IPS-11a (cell line): ENCODE measurements at regions not wholly inside any gene's neighbourhood (a gene's known extent, or its start where the extent isn't known, plus 50 kb on each side); places are given as distances from the start of the nearest gene placed in this dataset.

Experiments used
- H3K4me3 ChIP-seq: one replicate; pipeline ENCODE4 v1.5.1; 2013; ENCODE audit warnings: low read depth, low read length, control low read depth

DNA sequence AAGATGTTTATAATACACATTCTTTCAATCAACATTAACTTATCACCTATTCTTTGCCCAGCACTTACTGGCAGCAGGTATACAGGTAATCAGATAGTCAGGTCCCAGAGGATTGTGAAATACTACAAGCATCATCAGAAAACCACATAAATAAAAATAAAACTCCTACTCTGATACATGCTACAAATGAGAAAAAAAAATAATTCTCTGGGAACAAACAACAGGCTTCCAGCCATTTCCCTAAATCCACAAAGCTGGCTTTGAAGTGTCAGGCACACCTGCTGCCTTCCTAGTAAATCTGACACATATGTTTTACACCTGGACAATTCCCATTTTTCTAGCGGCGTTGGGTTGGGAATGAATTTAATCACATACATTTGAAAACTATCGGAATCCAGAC lies 384.5 kb upstream of the CDH4 start:
- H3K4me3 ChIP-seq: no peak overlapping the region

DNA sequence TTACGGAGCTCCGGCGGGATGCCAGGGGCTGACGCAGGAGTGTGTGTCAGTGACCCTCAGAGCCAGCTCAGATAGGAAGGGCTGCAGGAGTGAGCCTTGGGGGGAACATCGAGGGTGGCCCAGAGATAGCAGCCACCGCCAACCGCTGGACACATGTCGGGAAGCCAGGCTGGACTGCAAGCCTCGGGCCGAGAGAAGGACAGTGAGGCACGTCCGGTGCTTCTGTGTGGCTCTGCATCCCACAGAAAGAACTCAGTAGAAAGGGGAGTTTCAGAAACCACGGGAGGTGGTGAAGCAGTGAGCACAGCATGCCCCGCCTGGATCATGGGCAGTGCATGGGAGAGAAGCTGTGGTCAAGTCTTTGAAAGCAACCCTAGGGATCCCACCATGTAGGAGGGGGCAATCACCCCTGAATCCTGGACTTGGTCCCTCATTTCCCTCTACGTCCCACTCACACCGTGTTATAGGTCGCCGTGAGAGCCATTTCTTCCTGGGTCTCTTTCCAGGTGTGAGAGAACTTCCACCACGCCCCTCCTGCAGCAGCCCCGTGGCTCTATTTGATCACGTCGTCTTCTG lies 383.7 kb upstream of the CDH4 start:
- no peak overlapping the region for H3K4me3 ChIP-seq

DNA sequence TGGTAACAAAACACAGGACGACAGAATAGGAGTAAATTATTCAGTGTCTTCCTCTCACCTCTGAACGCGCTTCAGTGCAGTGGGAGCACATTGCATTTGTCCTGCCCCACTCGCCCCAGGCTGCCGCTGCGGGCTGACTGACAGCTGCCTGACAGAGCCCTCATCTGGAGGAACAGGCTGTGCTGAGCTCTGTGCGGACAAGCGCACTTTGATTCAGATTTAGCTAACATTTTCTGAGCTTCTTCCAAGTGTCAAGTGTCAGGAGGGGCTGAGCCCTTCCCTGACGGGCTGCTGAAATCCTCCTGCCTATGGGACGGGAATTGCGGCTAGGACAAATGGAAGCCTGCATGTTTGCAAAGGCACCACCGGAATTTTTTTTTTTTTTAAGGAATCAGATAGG lies 383.0 kb upstream of the CDH4 start:
- no peak overlapping the region for H3K4me3 ChIP-seq

DNA sequence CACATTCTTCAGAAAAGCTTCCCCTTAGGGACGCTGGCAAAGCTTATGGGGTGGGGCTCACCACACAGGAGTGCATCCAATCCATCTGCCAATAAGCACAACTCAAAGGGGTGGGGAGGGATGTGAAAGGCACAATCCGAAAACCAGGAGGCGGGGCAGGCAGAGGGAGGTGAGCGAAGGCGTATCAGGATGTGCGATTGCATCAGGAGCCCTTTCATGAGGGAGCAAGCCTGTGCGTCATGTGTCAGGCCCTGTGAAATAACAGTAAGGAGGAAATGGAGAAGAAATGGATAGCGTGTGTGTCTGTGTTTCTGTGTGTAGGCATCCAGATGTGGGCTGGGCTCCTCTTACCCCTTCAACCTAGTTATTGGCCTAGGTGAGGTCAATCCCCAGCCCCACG lies 382.4 kb upstream of the CDH4 start:
- no peak overlapping the region for H3K4me3 ChIP-seq

DNA sequence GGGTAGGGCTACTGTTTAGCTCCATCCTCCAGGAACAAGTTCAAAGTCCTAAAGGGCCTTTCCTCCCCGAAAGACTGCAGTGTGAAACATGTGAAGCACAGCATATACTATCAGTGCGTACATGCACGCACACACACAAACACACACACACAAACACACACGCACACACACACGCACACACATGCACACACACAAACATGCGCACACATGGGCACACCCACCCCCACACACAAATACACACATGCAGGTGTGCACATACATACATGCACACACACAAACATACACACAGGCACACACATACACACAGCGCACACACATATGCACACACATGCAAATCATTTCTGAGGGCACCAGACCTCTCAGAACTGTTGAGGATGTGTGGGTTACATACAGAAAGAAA lies 382.0 kb upstream of the CDH4 start:
- no peak overlapping the region for H3K4me3 ChIP-seq

DNA sequence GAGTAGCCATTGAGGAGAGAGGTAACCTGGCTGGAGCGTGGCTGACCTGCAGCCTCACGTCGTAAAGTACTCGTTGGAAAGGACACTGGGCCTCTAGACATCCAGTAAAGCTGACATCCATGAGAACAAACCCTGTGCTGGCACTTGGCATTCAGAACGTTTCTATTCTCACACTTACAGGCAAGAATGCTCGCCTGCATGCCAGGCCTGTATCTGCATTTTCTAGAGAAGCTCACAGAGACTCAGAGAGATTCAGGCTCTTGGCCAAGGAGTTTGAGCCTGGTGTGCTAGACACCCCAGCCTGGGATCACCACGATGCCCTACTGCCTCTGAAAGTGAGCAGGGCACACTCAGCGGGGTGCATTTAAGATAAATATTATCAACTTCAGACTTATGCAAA lies 379.8 kb upstream of the CDH4 start:
- no peak overlapping the region for H3K4me3 ChIP-seq

DNA sequence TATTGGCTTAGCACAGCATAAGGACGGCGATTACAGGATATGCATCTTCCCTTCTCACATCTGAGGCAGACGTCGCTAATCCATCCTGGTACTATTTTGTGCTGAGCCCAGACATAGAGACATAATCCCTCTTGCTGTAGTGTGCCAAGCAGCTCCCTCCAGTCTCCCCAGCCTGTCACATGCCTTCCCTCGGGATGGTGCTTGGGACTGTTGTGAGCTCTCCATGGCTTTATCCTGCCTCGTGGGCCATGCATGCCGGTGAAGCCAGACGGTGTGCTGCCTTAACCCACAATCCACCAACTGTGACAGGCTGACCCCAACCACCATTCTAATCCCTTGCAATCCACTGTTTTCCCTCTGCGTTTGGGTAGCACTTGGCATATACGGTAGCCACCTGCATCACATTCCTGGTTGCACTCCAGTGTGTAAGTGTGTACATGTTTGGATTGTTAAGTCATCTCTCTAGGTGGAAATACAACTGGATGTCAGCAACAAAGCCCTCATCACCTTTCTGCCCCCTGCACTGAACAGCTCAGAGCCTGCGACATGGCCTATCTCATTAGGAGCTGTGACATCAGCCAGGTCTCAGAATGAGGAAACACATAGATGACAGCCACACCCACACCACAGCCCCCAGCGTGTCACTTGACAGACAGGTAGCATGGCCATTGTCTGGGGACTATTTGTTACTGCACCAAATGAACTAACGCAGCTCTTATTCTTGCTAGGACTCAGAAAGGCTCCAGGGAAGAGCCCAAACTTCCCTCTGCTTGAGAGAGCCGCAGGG lies 374.8 kb upstream of the CDH4 start:
- H3K4me3 ChIP-seq: no peak overlapping the region

DNA sequence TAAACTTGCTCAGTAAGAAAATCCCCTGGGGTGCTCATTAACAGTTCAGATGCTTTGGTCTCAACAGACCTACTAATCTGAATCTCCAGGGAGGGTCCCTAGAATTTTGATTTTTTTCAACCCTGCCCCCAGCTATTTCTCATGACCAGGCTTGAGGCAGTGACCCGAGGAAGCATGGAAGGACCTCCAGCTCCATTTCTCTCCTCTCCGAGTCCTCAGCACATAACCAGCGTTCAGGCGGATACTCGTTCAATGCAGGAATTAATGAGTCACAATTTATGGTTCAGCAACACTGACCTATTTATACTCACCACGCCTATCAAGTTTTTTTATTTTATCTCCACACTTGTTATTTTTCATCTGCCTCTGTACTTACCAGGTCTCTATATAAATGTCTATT lies 369.2 kb upstream of the CDH4 start:
- H3K4me3 ChIP-seq: no peak overlapping the region

DNA sequence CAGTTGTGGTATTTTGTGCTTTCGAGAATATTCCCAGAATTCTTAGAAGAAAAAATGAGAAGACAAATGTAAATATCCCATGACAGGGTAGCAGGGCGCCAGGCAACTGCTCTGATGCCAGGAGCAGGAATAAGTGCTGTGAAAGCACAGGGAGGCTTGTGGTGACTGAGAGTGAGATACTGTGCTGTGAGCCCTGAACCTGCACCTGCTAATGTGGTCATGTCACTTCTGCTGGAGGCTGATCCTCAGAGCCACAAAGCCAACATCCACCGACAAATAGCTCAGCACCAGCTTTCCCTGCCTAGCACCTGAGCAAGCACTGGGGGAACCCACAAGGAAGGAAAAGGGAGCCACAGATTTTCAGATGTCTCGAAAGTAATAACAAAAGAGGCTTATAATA lies 368.6 kb upstream of the CDH4 start:
- no peak overlapping the region for H3K4me3 ChIP-seq

DNA sequence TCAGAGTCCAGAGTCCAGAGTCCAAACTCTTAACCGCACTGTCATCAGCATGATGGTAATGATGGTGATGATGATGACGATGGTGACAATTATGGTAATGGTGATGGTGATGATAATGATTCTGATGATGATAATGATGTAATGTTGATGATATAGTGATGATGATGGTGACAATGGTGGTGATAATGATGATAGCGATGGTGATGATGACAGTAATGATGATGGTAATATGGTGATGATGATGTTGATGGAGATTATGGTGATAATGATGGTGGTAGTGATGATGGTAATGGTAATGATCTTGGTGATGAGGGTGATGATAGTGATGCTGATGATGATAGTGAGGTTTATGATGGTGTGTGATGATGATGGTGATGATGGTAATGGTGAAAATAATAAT lies 367.8 kb upstream of the CDH4 start:
- no peak overlapping the region for H3K4me3 ChIP-seq

DNA sequence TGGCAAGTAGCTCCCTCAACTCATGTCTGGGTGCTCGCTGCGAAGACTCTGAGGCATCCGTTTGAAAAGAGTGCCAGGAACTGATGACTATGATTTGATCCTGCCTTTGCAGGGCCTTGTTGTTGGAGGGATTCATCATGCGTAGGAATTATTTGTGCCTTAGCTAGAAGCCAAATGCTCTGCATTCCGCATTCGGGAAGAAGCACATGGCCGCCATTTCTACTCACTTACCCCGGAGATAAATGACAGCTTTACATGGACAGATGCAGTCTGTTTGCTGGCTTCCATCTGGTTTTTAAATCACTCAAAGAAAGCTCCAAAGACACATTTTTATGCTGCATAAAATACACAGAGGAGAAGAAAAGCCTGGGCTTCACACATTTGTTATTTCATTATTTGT lies 363.3 kb upstream of the CDH4 start:
- no peak overlapping the region for H3K4me3 ChIP-seq

DNA sequence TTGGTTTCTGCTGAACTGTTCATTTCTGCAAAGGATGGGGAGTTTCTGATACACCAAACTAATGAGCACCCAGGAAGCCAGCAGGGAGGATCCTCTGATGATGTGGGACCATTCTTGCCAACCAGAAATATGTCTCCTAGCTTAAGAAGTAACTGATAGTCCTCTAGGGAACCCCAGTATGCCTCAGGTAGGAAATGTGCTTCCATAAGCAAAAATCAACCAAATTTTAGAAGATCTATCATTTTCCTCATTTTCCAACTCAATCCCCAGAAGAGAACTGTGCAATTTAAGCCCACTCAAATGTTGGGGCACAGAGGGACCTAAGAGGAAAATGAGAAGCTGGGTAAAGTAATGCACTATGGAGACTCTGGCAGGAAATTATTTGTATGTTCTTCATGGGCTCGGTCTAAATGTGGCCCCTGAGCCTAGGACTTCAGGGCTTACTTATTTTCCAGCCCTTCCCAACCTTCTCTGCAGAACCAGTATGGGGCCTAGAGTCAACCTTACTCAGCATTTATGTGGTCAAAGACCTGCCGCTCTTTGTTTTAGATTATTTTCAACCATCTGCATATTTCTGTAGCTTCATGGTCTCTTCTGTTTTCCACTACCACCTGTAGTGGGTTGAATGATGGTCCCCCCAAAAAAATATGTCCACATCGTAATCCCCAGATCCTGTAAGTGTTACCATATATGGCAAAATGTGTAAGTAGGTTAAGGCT lies 359.8 kb upstream of the CDH4 start:
- no peak overlapping the region for H3K4me3 ChIP-seq

DNA sequence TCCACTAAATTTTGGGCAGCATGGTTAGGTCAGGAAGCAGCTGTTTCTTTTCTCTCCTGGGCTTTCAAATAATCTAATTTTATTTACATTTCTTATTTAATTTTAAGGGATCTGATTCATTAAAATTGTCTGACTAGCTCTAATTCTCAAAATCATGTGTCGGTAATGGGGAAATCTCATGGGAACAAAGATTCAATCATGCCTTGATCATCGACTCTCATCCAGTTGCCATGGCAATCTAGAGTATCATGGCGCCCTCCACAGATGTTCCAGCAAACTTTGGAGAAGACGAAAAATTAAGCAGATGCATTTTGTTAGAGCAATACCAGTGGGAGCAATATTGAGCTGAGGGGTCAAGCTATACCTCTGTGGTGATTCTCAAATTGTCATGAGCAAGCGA lies 358.0 kb upstream of the CDH4 start:
- no peak overlapping the region for H3K4me3 ChIP-seq

DNA sequence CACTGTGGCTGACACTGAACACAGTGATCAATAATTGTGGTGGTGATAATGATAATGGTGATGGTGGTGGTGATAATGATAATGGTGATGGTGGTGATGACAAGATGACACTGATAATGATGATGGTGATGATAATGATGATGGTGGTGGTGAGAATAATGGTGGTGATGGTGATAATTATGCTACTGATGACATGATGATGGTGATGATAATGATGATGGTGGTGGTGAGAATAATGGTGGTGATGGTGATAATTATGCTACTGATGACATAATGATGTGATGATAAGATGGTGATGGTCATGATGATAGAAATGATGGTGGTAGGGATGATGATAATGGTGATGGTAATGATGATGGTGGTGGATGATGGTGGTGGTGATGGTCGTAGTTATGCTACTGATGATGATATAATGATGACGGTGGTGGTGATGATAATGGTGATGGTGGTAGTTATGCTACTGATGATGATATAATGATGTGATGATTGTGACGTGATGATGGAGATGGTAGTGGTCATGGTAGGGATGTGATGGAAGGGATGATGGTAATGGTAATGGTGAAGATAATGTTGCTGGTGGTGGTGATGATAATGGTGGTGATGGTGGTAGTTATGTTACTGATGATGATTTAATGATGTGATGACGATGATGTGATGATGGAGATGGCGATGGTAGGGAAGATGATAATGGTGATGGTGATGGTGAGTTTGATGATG lies 356.5 kb upstream of the CDH4 start:
- H3K4me3 ChIP-seq: no peak overlapping the region

DNA sequence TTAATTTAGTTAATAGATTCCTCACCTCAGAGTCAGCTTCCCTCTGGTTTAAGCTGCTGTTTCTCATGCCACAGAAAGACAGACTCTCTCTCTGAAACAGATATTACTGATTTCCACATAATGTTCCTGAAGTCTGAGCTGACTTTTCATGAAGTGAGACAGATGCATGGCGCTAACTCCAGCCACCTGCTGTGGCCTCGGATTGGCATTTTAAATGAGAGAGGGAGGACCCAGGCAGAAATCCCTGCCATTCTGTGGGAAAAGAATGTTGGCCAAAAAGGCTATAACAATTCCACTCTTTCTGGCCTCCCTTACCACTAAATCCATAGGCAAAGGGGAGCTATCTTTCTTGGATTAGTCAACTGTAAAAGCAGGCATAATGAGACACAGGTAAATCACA lies 354.1 kb upstream of the CDH4 start:
- no peak overlapping the region for H3K4me3 ChIP-seq

DNA sequence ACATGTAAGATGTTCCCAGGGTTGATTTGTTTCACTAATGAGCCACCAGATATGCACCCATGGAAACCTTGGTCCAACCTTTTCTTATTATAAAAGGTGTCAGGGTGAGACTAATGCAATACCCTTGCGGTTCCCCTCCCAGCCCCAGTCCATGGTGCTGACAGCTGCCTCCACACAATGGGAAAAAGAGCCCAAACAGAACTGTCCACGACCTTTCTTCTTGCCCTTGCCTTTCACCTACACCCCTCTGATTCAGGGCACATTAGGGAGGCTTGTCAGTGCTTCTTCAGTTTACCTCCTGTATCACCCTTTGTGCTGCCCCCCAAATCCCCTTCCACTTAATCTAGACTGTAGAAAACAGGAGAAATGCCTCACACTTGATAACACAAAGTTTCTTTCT lies 352.7 kb upstream of the CDH4 start:
- H3K4me3 ChIP-seq: no peak overlapping the region

DNA sequence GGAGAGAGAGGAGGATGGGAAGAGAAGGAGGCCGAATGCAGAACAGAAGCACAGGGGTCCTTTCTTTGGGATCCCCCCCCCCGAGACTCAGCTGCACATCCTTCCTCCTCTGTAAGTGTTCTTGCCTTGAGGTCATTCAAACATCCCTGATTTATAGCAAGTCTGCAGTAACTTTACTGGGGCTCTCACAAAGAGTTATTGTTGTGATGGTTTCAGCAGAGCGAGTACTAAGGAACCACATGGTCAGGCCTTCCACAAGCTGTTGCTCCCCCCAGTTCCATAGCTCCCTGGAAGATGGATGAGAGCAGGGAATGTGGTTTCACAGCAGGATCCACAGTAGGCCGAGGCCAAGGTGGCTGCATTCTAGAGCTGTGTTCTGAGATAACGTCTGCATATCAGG lies 351.4 kb upstream of the CDH4 start:
- no peak overlapping the region for H3K4me3 ChIP-seq

DNA sequence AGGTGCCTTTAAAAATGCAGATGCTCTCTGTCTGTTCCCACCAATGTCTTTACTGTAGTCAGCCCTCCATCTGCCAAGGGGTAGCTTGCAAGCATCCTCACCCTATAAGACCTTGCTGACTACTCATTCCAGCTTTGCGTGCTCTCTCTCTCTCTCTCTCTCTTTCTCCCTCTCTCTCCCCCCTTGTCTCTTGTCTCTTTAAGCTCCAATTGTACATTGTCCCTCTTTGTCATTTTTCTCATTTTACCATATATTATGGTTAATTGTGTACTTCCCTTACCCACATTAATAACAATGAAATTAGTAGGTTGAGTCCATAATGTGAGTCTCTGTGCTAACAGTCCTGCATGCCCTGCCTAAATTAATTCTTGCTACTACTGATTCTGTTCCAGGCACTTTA lies 350.2 kb upstream of the CDH4 start:
- H3K4me3 ChIP-seq: no peak overlapping the region

DNA sequence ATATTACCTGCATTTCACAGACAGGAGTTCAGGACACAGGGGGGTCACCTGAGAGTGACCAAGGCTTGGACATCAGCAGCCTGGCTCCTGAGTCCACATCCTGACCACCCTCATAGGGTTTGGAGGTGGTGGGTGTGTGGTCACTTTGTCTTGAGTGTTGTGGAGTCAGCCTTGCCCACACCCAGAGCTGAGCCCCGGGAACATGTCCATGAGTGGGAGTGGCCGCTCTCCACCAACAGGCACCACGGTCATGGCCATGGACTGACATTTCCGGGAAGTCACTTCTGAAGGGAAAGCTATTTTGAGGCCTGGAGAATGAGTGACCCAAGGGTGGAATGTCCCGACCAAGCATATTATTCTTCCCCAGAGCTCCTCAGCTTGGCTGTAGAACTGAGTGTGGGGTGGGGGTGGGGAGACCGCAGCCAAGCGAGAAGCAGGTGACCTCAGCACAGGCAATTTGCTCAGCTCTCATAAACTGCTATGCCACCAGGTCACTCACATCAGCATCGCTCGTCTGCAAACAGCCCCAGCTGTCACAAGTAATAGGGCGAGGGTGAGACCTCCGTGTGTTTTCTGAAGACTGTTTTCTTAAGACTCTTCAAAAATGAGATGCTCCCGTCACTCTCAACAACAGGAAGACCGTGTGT lies 348.6 kb upstream of the CDH4 start:
- H3K4me3 ChIP-seq: no peak overlapping the region

DNA sequence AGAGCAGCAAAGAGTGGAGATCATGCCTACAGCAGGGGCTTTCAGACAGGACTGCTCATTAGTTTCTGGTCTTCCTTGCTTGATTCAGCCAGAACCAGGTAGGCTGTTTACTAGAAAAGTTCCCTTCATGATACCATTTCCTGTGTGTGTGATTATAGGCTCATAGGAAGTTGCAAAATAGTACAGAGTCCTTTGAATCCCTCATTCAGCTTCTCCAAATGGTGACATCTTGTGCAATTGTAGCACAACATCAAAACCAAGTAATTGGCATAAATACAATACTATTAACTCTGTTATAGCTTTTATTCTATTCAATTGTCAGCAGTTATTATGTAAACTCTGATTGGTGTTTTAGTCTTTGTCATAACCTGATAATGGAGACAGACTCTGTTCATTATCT lies 347.3 kb upstream of the CDH4 start:
- no peak overlapping the region for H3K4me3 ChIP-seq

DNA sequence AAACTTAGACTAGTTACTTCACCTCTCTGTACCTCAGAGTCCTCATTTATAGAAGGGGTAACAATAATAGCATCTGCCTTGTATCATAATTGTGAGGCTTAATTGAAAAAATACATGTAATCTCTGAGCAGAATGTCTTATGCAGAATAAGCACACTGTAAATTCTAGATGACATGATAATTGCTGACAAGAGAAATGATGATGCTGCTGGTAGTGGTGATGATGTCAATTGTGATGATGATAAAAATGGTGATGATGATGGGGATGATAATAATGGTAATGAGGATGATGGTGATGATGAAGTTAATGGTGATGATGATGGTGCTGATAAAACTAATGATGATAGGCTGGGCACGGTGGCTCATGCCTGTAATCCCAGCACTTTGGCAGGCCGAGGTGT lies 346.1 kb upstream of the CDH4 start:
- no peak overlapping the region for H3K4me3 ChIP-seq
